ENCODE measurements at regions not wholly inside any gene's neighbourhood (a gene's known extent, or its start where the extent isn't known, plus 50 kb on each side); places are given as distances from the start of the nearest gene placed in this dataset.
"Not testable (repeated sequence)": the region's sequence is repeated elsewhere in the genome, so short reads cannot be mapped to it uniquely, and the experiment has no call there.

GRCh38 chr6:3529721-3530120, 72.9 kb upstream of the SLC22A23 start:
- FAIRE-seq: no peak
- no peak for DNase-seq (ENCODE audit: insufficient read length, low spot score)

DNA sequence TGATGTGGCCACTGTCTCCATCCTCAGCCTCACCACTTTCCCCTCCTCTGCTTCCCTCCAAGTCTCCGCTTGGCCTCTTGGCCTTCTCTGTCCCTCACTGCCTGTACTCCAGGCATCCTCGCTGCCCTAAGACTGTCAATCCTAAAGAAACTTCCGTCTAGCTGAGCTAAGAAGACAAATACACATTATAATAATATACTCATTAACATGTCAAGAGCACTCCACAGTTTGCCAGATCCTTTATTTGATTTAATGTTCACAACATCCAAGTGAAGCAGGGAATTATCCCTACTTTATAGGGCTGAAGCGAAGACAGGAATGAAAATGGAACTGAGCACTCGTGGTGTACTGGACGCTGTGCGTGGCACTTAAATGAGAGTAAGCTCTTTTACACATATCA, 72.4 kb upstream of the SLC22A23 start:
- DNase-seq (ENCODE audit: insufficient read length, low spot score): no peak
- FAIRE-seq: no peak

GRCh38 chr6:3528081-3528671, 71.3 kb upstream of the SLC22A23 start:
- FAIRE-seq; DNase-seq (ENCODE audit: insufficient read length, low spot score): not testable (repeated sequence)

DNA sequence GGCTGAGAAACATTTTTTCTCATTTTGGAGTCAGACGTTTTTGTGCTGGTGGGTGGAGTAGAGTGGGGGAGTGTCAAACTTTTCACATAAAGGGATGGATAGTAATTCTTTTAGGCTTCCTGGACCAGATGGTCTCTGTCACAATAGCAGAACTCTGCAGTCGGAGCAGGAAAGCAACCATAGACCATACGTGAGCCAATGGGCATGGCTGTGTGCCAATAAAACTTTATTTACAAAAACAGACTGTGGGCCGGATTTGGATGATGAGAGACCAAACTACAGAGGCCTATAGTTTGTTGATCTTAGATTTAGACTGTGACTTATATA, 70.8 kb upstream of the SLC22A23 start:
- FAIRE-seq (no peak), DNase-seq (ENCODE audit: insufficient read length, low spot score) (no peak)

- no peak for DNase-seq (ENCODE audit: insufficient read length, low spot score)
- no peak for FAIRE-seq
Measured at GRCh38 chr6:3526962-3527650, 70.3 kb upstream of the SLC22A23 start.

GRCh38 chr6:3525915-3526314, 69.1 kb upstream of the SLC22A23 start:
- no peak for DNase-seq (ENCODE audit: insufficient read length, low spot score)
- no peak for FAIRE-seq

DNA sequence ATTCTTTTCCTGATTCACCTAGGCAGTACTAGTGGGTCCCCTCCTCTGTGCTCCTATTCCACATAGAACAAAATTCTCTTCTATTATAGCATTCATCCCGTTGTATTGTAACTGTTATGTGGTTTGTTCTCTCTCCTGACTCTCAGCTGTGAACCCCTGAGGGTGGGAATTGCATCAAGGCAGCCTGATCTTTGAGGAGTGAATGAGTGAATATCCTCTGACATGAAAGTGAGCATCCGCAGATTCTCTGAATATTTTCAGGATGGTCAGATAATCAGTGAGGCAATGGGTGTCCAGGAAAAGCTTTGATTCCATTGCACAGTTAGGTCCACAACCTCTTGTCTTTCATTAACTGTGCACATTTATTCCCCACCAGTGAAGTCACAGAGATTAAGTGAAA, 67.6 kb upstream of the SLC22A23 start:
- DNase-seq (ENCODE audit: insufficient read length, low spot score) (no peak), FAIRE-seq (no peak)

GRCh38 chr6:3523966-3524365, 67.1 kb upstream of the SLC22A23 start:
- no peak for FAIRE-seq
- no peak for DNase-seq (ENCODE audit: insufficient read length, low spot score)

DNA sequence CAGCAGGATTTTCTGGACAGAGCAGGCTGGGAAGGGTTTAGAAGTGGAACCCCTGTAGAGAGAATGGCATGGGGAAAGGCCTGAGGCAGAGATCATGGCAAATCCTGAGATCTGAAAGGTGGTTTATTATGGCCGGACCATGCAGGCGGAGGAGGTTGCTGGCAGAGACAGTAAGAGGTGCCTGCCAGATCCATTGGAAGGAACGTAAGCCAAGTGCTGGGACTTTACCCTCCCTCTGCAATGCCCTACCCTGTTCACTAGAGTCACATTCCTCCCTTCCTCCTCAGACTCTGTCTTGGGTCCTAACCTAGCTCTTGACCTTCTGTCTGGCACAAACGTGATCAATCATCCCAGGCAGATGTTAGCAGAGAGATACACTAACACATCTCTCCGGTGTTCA, 66.4 kb upstream of the SLC22A23 start:
- FAIRE-seq: no peak
- no peak for DNase-seq (ENCODE audit: insufficient read length, low spot score)

GRCh38 chr6:3522561-3523260, 65.9 kb upstream of the SLC22A23 start:
- FAIRE-seq (no peak), DNase-seq (ENCODE audit: insufficient read length, low spot score) (peak; percentile 64)

DNA sequence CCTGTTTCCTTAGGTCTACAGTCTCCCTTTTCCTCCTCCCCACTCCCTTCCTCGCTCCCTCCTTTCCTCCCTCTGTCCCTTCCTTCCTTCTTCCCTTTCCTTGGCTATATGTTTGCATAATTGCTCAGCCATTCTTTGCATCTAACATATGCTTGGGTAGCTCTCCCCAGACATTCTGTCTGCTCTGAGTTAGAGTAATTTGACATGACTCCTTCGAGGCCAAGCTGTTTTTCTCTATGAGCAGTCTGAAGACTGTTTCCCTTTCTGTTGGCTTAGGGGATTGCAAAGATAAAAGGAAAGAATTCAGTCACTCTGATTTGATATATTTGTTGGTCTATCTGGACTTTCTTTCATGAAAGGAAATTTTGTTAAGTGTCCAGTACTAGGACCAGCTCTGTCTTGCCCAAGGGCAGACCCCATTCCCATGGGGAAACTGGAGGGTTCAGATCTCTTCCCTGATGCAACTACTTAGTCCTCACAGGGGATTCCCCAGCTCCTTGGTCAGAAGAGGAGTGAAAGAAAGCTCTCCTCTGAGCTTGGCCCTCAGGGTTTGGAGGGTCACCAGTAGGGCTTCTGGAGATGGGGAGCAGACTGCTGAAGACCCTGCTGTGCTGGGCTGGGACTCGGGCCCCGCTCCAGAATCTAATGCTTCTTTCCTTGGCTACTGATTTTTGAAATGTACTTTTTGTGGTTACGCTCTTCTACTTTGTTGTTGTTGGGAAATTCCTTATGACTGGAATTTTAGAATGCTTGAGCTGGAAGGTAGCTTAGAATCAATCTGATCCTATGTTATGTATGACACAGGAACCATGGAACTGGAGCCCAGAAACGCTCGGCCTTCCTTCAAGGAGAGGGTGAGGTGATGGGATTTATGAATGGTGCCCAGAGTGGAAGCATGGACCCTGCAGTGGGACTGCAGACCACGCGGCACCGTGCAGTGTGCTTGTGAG, 63.7 kb upstream of the SLC22A23 start:
- DNase-seq (ENCODE audit: insufficient read length, low spot score) (no peak), FAIRE-seq (no peak)

GRCh38 chr6:3518356-3519190, 61.7 kb upstream of the SLC22A23 start:
- peak; percentile 78 for DNase-seq (ENCODE audit: insufficient read length, low spot score)
- FAIRE-seq: peak; percentile 84

- peak; percentile 94 for FAIRE-seq
Measured at GRCh38 chr6:3517350-3517749, 60.5 kb upstream of the SLC22A23 start.

GRCh38 chr6:3516092-3516491, 59.2 kb upstream of the SLC22A23 start:
- peak; percentile 38 for FAIRE-seq
- DNase-seq (ENCODE audit: insufficient read length, low spot score): no peak

More at GRCh38 chr6:3517350-3517749, 60.5 kb upstream of the SLC22A23 start:
- peak; percentile 53 for DNase-seq (ENCODE audit: insufficient read length, low spot score)

DNA sequence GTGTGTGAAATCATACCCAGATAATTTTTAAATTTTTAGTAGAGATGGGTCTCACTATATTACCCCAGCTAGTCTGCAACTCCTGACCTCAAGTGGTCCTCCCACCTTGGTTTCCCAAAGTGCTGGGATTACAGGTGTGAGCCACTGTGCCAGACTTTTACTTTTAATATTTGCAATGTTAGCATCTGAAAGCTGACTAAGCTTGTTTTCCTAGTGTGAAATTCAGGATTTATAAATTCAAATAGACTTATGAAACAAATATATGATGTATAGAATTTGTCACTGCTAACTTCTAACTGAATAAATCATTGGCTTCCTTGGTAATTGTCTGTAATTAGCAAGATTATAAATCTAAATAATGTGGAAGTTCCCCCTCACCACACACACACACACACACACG, 58.8 kb upstream of the SLC22A23 start:
- FAIRE-seq (no peak), DNase-seq (ENCODE audit: insufficient read length, low spot score) (no peak)

GRCh38 chr6:3513416-3513815, 56.6 kb upstream of the SLC22A23 start:
- no peak for FAIRE-seq

DNA sequence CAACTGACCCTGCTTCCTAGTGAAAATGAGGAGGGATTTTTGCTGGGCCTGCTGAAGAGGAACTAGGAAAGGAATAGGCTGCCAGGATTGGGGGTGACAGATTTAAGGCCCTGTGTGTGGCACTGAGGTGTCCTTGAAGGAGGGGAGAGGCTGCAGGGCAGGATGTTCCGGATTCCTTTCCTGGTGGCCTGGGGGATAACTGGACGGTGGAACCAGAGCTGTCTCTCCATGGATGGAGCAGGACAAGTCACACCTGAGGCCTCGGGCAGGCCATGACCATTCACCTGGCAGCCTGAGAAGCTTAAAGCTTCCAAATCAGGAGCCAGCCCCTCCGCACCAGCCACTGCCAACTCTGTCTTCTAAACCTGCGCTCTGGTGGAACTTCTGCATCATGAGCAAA, 56.0 kb upstream of the SLC22A23 start:
- no peak for DNase-seq (ENCODE audit: insufficient read length, low spot score)
- FAIRE-seq: no peak

More at GRCh38 chr6:3513416-3513815, 56.6 kb upstream of the SLC22A23 start:
- DNase-seq (ENCODE audit: insufficient read length, low spot score): no peak

DNA sequence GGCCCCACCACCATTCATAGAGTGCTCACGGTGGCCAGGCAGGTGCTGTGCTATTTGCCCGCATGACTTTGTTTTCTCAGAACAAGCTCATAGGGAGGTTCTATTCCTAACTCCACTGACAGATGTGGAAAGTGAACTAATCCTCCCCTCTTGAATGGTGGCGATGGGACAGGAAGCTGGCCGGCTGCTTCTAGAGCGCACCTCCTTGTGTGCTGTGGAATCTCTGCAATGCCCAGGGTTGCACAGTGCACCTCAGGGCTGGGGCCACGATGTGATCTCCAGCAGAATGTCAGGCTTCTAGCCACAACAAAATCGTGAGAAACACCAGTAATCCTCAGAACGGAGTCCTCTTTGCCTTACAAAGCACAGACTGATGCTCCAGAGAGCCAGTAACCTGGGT, 53.8 kb upstream of the SLC22A23 start:
- DNase-seq (ENCODE audit: insufficient read length, low spot score) (no peak), FAIRE-seq (no peak)

DNA sequence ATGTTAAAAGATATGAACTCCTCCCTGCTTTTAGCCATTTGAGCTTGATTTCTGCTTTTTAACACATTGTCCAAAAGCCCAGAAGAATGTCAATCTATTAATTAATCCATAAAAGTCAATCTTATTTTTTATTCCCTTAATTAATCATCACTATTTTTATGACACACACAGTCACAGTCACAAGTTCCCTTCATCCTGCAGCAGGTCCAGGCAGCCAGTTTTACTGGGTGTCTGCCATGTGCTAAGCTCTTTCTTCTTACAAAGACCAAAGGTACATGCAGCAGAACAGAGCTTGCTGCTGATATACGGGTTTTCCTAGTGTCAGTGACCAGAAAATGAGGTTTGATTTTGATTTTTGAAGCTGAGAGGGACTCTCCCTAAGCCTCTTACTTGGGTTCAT, 53.3 kb upstream of the SLC22A23 start:
- no peak for DNase-seq (ENCODE audit: insufficient read length, low spot score)
- FAIRE-seq: no peak

- no peak for FAIRE-seq
- DNase-seq (ENCODE audit: insufficient read length, low spot score): no peak
Measured at GRCh38 chr6:3509336-3509735, 52.5 kb upstream of the SLC22A23 start.
